ENCODE measurements at regions not wholly inside any gene's neighbourhood (a gene's known extent, or its start where the extent isn't known, plus 50 kb on each side); places are given as distances from the start of the nearest gene placed in this dataset.

- TF ChIP-seq TEAD4 (IDR thresholded peaks at IDR 0.05) (no peak), FOXM1 (IDR thresholded peaks at IDR 0.05; ENCODE audit: borderline replicate concordance, low read depth) (no peak), USF1 (IDR thresholded peaks at IDR 0.05) (no peak), RAD21 (IDR thresholded peaks at IDR 0.05; ENCODE audit: low read depth) (no peak), TAF1 (IDR thresholded peaks at IDR 0.05; ENCODE audit: low read depth) (no peak), CEBPB (IDR thresholded peaks at IDR 0.05) (no peak), CREB1 (IDR thresholded peaks at IDR 0.05; ENCODE audit: low read depth) (no peak)
Measured at GRCh38 chr5:15363601-15364000, 136.4 kb upstream of the FBXL7 start.

- TF ChIP-seq FOXM1 (IDR thresholded peaks at IDR 0.05; ENCODE audit: borderline replicate concordance, low read depth) (no peak), USF1 (IDR thresholded peaks at IDR 0.05) (no peak), CREB1 (IDR thresholded peaks at IDR 0.05; ENCODE audit: low read depth) (no peak), EGR1 (IDR thresholded peaks at IDR 0.05) (no peak), ZBTB7A (IDR thresholded peaks at IDR 0.05; ENCODE audit: low read depth) (no peak), TEAD4 (IDR thresholded peaks at IDR 0.05) (no peak), RAD21 (IDR thresholded peaks at IDR 0.05; ENCODE audit: low read depth) (no peak), TCF12 (IDR thresholded peaks at IDR 0.05; ENCODE audit: low read depth) (no peak), NFIC (IDR thresholded peaks at IDR 0.05) (no peak), TAF1 (IDR thresholded peaks at IDR 0.05; ENCODE audit: low read depth) (no peak), YY1 (IDR thresholded peaks at IDR 0.05; ENCODE audit: low read depth) (no peak), CEBPB (IDR thresholded peaks at IDR 0.05) (no peak), REST (IDR thresholded peaks at IDR 0.05; ENCODE audit: low read depth) (no peak), MAX (IDR thresholded peaks at IDR 0.05) (no peak), EP300 (IDR thresholded peaks at IDR 0.05; ENCODE audit: borderline replicate concordance) (no peak)
Measured at GRCh38 chr5:15354021-15354420, 146.0 kb upstream of the FBXL7 start.

- TF ChIP-seq TEAD4 (IDR thresholded peaks at IDR 0.05) (no peak), CEBPB (IDR thresholded peaks at IDR 0.05) (no peak)
Measured at GRCh38 chr5:15353086-15353645, 146.8 kb upstream of the FBXL7 start.

GRCh38 chr5:15350614-15351013, 149.4 kb upstream of the FBXL7 start:
- TF ChIP-seq FOXM1 (IDR thresholded peaks at IDR 0.05; ENCODE audit: borderline replicate concordance, low read depth) (no peak), USF1 (IDR thresholded peaks at IDR 0.05) (no peak)

- TF ChIP-seq USF1 (IDR thresholded peaks at IDR 0.05) (no peak), REST (IDR thresholded peaks at IDR 0.05; ENCODE audit: low read depth) (no peak), MAX (IDR thresholded peaks at IDR 0.05) (no peak), TAF1 (IDR thresholded peaks at IDR 0.05; ENCODE audit: low read depth) (no peak)
Measured at GRCh38 chr5:15346738-15347137, 153.2 kb upstream of the FBXL7 start.

GRCh38 chr5:15344954-15345353, 155.0 kb upstream of the FBXL7 start:
- TF ChIP-seq EP300 (IDR thresholded peaks at IDR 0.05; ENCODE audit: borderline replicate concordance) = no peak
- TF ChIP-seq RAD21 (IDR thresholded peaks at IDR 0.05; ENCODE audit: low read depth) = no peak
- no peak for TF ChIP-seq ZBTB7A (IDR thresholded peaks at IDR 0.05; ENCODE audit: low read depth)
- no peak for TF ChIP-seq NFIC (IDR thresholded peaks at IDR 0.05)
- TF ChIP-seq EGR1 (IDR thresholded peaks at IDR 0.05) = no peak
- no peak for TF ChIP-seq REST (IDR thresholded peaks at IDR 0.05; ENCODE audit: low read depth)
- no peak for TF ChIP-seq TAF1 (IDR thresholded peaks at IDR 0.05; ENCODE audit: low read depth)

Data from Ishikawa (cell line).